Neural cell (in vitro differentiated cells): ENCODE measurements at regions not wholly inside any gene's neighbourhood (a gene's known extent, or its start where the extent isn't known, plus 50 kb on each side); places are given as distances from the start of the nearest gene placed in this dataset.

Experiments used
- CTCF ChIP-seq: fragments of 450-650 bp; IDR thresholded peaks from 2 replicates; pipeline ENCODE4 v1.5.1; 2014; ENCODE audit warnings: antibody characterized with exemption, mild to moderate bottlenecking, moderate library complexity; ENCODE audit not compliant: poor library complexity, severe bottlenecking
- SMC3 ChIP-seq: fragments of 450-650 bp; conservative IDR thresholded peaks from 2 replicates; pipeline ENCODE4 v1.6.1; 2014; ENCODE audit warnings: antibody characterized with exemption, mild to moderate bottlenecking, moderate library complexity; ENCODE audit not compliant: poor library complexity

DNA sequence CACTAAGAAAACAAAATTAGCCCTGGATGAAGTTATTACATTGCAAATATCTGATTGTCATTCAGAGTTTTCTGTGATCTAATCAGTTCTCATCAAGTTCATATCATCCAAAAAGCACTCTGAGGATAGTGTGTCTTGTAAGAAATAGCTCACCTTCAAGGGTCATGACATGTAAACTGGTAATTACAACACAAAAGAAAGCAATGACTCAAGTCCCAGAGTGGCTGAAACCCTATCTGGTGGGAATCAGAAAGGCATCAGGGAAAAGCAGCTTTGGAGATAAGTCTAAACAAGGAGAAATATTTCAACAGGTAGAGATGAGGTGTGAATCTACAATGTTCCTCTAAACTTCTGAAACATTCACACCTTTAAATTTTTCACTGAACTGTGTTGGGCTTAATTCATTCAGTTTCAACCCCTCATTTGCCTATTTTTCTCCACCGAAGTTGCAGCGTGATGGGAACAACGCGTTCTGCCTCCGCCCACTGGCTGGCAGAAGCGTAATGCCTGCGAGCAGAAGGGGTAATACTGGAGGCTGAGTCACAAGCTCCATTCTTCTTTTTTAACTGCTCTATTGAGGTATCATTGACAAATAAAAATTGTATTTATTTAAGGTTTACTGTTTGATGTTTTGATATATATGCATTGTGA, 155.2 kb upstream of the IPO5 start:
- TF ChIP-seq CTCF (no peak), SMC3 (no peak)
